Thyroid gland (tissue), 4 donors: ENCODE measurements at regions not wholly inside any gene's neighbourhood (a gene's known extent, or its start where the extent isn't known, plus 50 kb on each side); places are given as distances from the start of the nearest gene placed in this dataset.

Experiments
- CTCF ChIP-seq, 6 experiments: fragments of 200-600 bp in 3 of 6; fragments of 450-650 bp in 3 of 6; sonication (generic) in 3 of 6; IDR thresholded peaks; one replicate each; pipeline ENCODE4 v1.5.1; 2016 to 2019; ENCODE audit warnings: antibody characterized with exemption in 6 of 6, mild to moderate bottlenecking in 2 of 6, inconsistent platforms in 1 of 6, moderate library complexity in 1 of 6
- POLR2A ChIP-seq, 2 donors: fragments of 450-650 bp; IDR thresholded peaks; one replicate each; pipeline ENCODE4 v1.6.1; 2017; ENCODE audit warnings: antibody characterized with exemption in 2 of 2, mild to moderate bottlenecking in 2 of 2, moderate library complexity in 1 of 2

GRCh38 chrX:31006027-31006426, 65.8 kb downstream of the FTHL17 start:
- TF ChIP-seq POLR2A (IDR thresholded peaks at IDR 0.05) (no peak), CTCF (IDR thresholded peaks at IDR 0.05) (no peak)
